B cell (primary cell): ENCODE measurements at regions not wholly inside any gene's neighbourhood (a gene's known extent, or its start where the extent isn't known, plus 50 kb on each side); places are given as distances from the start of the nearest gene placed in this dataset.

Experiments used
- ATAC-seq: fragments of 200-7000 bp; cut with Tn5 transposase; one replicate; pipeline ENCODE4 v1.10.0; 2021; ENCODE audit warnings: low read depth, mild to moderate bottlenecking, moderate number of reproducible peaks, moderate library complexity
- CTCF ChIA-PET: fragments of 350-600 bp; sonication (Branson Sonifier 250); formaldehyde crosslinking; loops from one replicate; lab custom pipeline; 2021; ENCODE audit warnings: antibody characterized with exemption, inconsistent platforms; lab: Charles Lee
- POLR2A ChIA-PET: fragments of 350-600 bp; sonication (Branson Sonifier 250); formaldehyde crosslinking; loops from one replicate; lab custom pipeline; 2021; ENCODE audit warnings: antibody characterized with exemption; lab: Charles Lee
- DNase-seq: peaks from one replicate; pipeline ENCODE4 v3.0.0; 2013
- H2AFZ ChIP-seq: 2 replicates; pipeline ENCODE4 v1.6.1; 2012; ENCODE audit warnings: mild to moderate bottlenecking, low read depth, low read length; ENCODE audit not compliant: insufficient read depth, poor library complexity, severe bottlenecking
- H3K27ac ChIP-seq, 2 donors: 1 replicate in 1 of 2; 2 replicates in 1 of 2; pipeline ENCODE4 v1.5.1; 2012 to 2013; ENCODE audit warnings: low read length in 2 of 2, mild to moderate bottlenecking in 2 of 2, moderate library complexity in 1 of 2
- H3K27me3 ChIP-seq, 4 experiments: fragments of 200-600 bp in 1 of 4; sonication (generic) in 1 of 4; replicated peaks in 1 of 4; 1 replicate in 2 of 4; 2 replicates in 2 of 4; pipeline versions ENCODE4 v1.6.1 to v1.7.0; 2013 to 2016; ENCODE audit warnings: low read length in 3 of 4, mild to moderate bottlenecking in 2 of 4, mixed read lengths in 1 of 4, moderate library complexity in 1 of 4; ENCODE audit not compliant: insufficient read depth in 4 of 4, control insufficient read depth in 3 of 4; ENCODE audit errors: control extremely low read depth in 1 of 4
- H3K36me3 ChIP-seq, 2 experiments: replicated peaks in 1 of 2; 1 replicate in 1 of 2; 2 replicates in 1 of 2; pipeline versions ENCODE4 v1.6.1 to v1.7.1; 2013; ENCODE audit warnings: low read length in 1 of 2; ENCODE audit not compliant: insufficient read depth in 2 of 2, control insufficient read depth in 1 of 2; ENCODE audit errors: control extremely low read depth in 1 of 2, extremely low read depth in 1 of 2
- H3K4me1 ChIP-seq, 2 donors: fragments of 200-600 bp in 1 of 2; sonication (generic) in 1 of 2; 1 replicate in 1 of 2; 2 replicates in 1 of 2; pipeline versions ENCODE4 v1.5.1 to v1.6.1; 2013 to 2017; ENCODE audit warnings: low read length in 2 of 2; ENCODE audit not compliant: control insufficient read depth in 2 of 2, insufficient read depth in 2 of 2
- H3K4me2 ChIP-seq: replicated peaks from 2 replicates; pipeline ENCODE3; 2012; ENCODE audit warnings: mild to moderate bottlenecking, low read depth, low read length; ENCODE audit not compliant: poor library complexity, severe bottlenecking
- H3K4me3 ChIP-seq, 5 experiments: fragments of 200-600 bp in 1 of 5; sonication (generic) in 1 of 5; 1 replicate in 3 of 5; 2 replicates in 2 of 5; pipeline versions ENCODE4 v1.5.1 to v1.7.0; 2011 to 2016; ENCODE audit warnings: low read length in 4 of 5, mild to moderate bottlenecking in 4 of 5, low read depth in 2 of 5, control low read depth in 1 of 5, moderate library complexity in 1 of 5; ENCODE audit not compliant: insufficient read depth in 1 of 5; ENCODE audit errors: control extremely low read depth in 1 of 5, extremely low read depth in 1 of 5
- H3K79me2 ChIP-seq: fragments of 200-600 bp; sonication (generic); one replicate; pipeline ENCODE4 v1.6.0; 2016; ENCODE audit warnings: low read length; ENCODE audit not compliant: control insufficient read depth, insufficient read depth
- H3K9ac ChIP-seq: fragments of 200-600 bp; sonication (generic); 2 replicates; pipeline ENCODE4 v1.6.1; 2017; ENCODE audit warnings: mild to moderate bottlenecking, low read length, moderate library complexity
- H3K9me3 ChIP-seq, 3 donors: one replicate each; pipeline versions ENCODE4 v1.6.1 to v1.7.1; 2013; ENCODE audit warnings: low read length in 2 of 3; ENCODE audit not compliant: control insufficient read depth in 2 of 3, insufficient read depth in 1 of 3; ENCODE audit errors: control extremely low read depth in 1 of 3
- H4K20me1 ChIP-seq: 2 replicates; pipeline ENCODE4 v1.6.0; 2012; ENCODE audit warnings: mild to moderate bottlenecking, low read length; ENCODE audit not compliant: insufficient read depth, control insufficient read depth, poor library complexity, severe bottlenecking
- H3K27ac Mint-ChIP-seq: one replicate; pipeline ENCODE4 v1.8.0; 2021; ENCODE audit warnings: mixed read lengths
- H3K27me3 Mint-ChIP-seq: one replicate; pipeline ENCODE4 v1.8.0; 2021; ENCODE audit warnings: mixed read lengths
- H3K4me1 Mint-ChIP-seq: one replicate; pipeline ENCODE4 v1.8.0; 2021; ENCODE audit warnings: mixed read lengths
- H3K4me3 Mint-ChIP-seq: one replicate; pipeline ENCODE4 v1.8.0; 2021; ENCODE audit warnings: mixed read lengths
- H3K9me3 Mint-ChIP-seq: one replicate; pipeline ENCODE4 v1.8.0; 2022; ENCODE audit warnings: mixed read lengths; ENCODE audit not compliant: insufficient read depth
- EZH2 ChIP-seq: IDR thresholded peaks from 2 replicates; pipeline ENCODE4 v1.6.1; 2012; ENCODE audit warnings: borderline replicate concordance, low read depth, mild to moderate bottlenecking, moderate library complexity, low read length; ENCODE audit not compliant: insufficient read depth, poor library complexity, severe bottlenecking
- WGBS: methylation state at CpG from one replicate; pipeline ENCODE4 v1.1.5; 2013; ENCODE audit warnings: missing lambda C conversion rate; ENCODE audit not compliant: insufficient coverage; 5-methylcytosine and 5-hydroxymethylcytosine counted together
- intact Hi-C: fragments of 100-400 bp; cut with micrococcal nuclease; formaldehyde crosslinking; loops from one replicate; pipeline ENCODE4 v1.10.0; 2022
- TF ChIP-seq, protein P1 (sequence below): fragments of 200-600 bp; IDR thresholded peaks from one replicate; pipeline ENCODE4 v1.8.0; 2022; ENCODE audit warnings: antibody characterized with exemption, mild to moderate bottlenecking

DNA sequence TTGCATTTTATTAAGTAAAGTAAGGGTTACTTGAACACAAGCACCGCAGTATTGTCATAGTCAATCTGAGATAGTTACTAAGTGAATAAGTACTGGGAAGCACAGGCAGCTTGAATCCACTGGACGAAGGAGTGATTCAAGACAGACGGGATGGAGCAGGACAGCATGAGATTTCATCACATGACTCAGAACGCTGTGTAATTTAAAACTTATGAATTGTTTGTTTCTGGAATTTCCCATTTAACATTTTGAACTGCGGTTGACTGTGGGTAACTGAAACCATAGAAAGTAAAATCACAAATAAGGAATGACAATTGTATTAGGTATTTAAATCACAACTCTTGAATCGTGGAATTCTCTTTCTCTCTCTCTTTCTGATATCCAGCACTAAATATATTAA, 1630.4 kb upstream of the SEL1L start:
- DNase-seq (no peak), ATAC-seq (no peak)
- Mint-ChIP-seq H3K27ac (no peak overlapping the region), H3K27me3 (no peaks in the 10 kb centered on the region), H3K4me3 (no peak overlapping the region), H3K9me3 (peaks cover 5% of the 10 kb centered on the region), H3K4me1 (no peaks in the 10 kb centered on the region)
- no peaks in the 10 kb centered on the region for H3K79me2 ChIP-seq
- H3K36me3 ChIP-seq: no peaks in the 10 kb centered on the region
- H3K27me3 ChIP-seq: no peaks in the 10 kb centered on the region
- TF ChIP-seq, protein P1, sequence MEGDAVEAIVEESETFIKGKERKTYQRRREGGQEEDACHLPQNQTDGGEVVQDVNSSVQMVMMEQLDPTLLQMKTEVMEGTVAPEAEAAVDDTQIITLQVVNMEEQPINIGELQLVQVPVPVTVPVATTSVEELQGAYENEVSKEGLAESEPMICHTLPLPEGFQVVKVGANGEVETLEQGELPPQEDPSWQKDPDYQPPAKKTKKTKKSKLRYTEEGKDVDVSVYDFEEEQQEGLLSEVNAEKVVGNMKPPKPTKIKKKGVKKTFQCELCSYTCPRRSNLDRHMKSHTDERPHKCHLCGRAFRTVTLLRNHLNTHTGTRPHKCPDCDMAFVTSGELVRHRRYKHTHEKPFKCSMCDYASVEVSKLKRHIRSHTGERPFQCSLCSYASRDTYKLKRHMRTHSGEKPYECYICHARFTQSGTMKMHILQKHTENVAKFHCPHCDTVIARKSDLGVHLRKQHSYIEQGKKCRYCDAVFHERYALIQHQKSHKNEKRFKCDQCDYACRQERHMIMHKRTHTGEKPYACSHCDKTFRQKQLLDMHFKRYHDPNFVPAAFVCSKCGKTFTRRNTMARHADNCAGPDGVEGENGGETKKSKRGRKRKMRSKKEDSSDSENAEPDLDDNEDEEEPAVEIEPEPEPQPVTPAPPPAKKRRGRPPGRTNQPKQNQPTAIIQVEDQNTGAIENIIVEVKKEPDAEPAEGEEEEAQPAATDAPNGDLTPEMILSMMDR: no peak
- no peak for TF ChIP-seq EZH2
- H3K4me3 ChIP-seq: no peak overlapping the region
- 98% methylated on average over 3 of the region's 6 CpGs for WGBS
- H3K27ac ChIP-seq: no peak overlapping the region
- H3K4me2 ChIP-seq: no peak overlapping the region
- H3K9ac ChIP-seq: no peak overlapping the region
- ChIA-PET CTCF (no interaction called here), POLR2A (no interaction called here)
- no peaks in the 10 kb centered on the region for H3K9me3 ChIP-seq
- no peaks in the 10 kb centered on the region for H3K4me1 ChIP-seq
- no peak overlapping the region for H2AFZ ChIP-seq
- H4K20me1 ChIP-seq: no peaks in the 10 kb centered on the region
- intact Hi-C loops: no loop called here

DNA sequence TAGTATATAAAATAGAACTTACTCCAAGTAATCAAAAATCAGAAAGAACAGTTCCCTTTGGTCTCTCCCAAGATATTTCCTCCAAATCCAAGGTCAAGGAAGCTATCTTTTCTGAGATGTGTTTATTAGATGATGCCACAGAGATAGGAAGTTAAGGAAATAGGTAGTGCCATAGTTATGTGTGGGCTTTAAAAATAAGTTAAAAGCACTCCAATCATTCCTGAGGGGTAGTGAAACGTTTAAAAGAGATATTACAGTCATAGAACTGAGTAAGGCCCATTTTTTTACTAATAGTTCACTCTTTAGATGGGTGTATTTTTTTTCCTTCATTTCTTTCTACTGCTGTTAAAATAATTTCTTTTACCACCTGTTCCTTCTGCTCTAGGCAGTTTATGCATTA, 1630.9 kb upstream of the SEL1L start:
- CTCF ChIA-PET: no interaction called here
- H3K4me1 Mint-ChIP-seq: no peaks in the 10 kb centered on the region
- POLR2A ChIA-PET: no interaction called here
- Histone ChIP-seq H3K4me1 (no peaks in the 10 kb centered on the region), H2AFZ (no peak overlapping the region), H3K4me2 (no peak overlapping the region), H3K27me3 (no peaks in the 10 kb centered on the region), H3K36me3 (no peaks in the 10 kb centered on the region), H3K79me2 (no peaks in the 10 kb centered on the region), H3K9ac (no peak overlapping the region), H3K9me3 (no peaks in the 10 kb centered on the region), H4K20me1 (no peaks in the 10 kb centered on the region), H3K4me3 (no peak overlapping the region), H3K27ac (no peak overlapping the region)
- H3K4me3 Mint-ChIP-seq: no peak overlapping the region
- DNase-seq: no peak
- no CpG with 5 or more reads among the region's 1 CpG for WGBS
- H3K9me3 Mint-ChIP-seq: peaks cover 5% of the 10 kb centered on the region
- H3K27ac Mint-ChIP-seq: no peak overlapping the region
- no peak for TF ChIP-seq EZH2
- TF ChIP-seq, protein P1: no peak
- H3K27me3 Mint-ChIP-seq: no peaks in the 10 kb centered on the region
- ATAC-seq: no peak
- intact Hi-C loops: no loop called here
